Neuronal stem cell (in vitro differentiated cells): ENCODE measurements at regions not wholly inside any gene's neighbourhood (a gene's known extent, or its start where the extent isn't known, plus 50 kb on each side); places are given as distances from the start of the nearest gene placed in this dataset.

Experiments used
- DNase-seq: peaks from one replicate; pipeline ENCODE4 v3.0.0-alpha.2; 2013; ENCODE audit warnings: low spot score
- H2AFZ ChIP-seq: one replicate; pipeline ENCODE4 v1.6.1; 2013; ENCODE audit warnings: mild to moderate bottlenecking, low read length, inconsistent platforms
- H2AK5ac ChIP-seq: 2 replicates; pipeline ENCODE4 v1.6.1; 2013; ENCODE audit warnings: low read depth, mild to moderate bottlenecking, inconsistent platforms, low read length, moderate library complexity, mixed read lengths
- H2BK120ac ChIP-seq: 2 replicates; pipeline ENCODE4 v1.6.1; 2013; ENCODE audit warnings: low read depth, mild to moderate bottlenecking, inconsistent platforms, low read length, moderate library complexity, mixed read lengths
- H2BK12ac ChIP-seq: one replicate; pipeline ENCODE4 v1.6.1; 2013; ENCODE audit warnings: low read length, inconsistent platforms
- H2BK15ac ChIP-seq: 2 replicates; pipeline ENCODE4 v1.6.1; 2013; ENCODE audit warnings: mild to moderate bottlenecking, low read length, inconsistent platforms, mixed read lengths
- H2BK5ac ChIP-seq: one replicate; pipeline ENCODE4 v1.6.1; 2013; ENCODE audit warnings: inconsistent platforms, mild to moderate bottlenecking, low read length, moderate library complexity
- H3K14ac ChIP-seq: one replicate; pipeline ENCODE4 v1.6.1; 2013; ENCODE audit warnings: low read length, inconsistent platforms
- H3K18ac ChIP-seq: 2 replicates; pipeline ENCODE4 v1.6.1; 2013; ENCODE audit warnings: low read length, inconsistent platforms
- H3K23ac ChIP-seq: 2 replicates; pipeline ENCODE4 v1.6.1; 2013; ENCODE audit warnings: low read depth, mild to moderate bottlenecking, mixed read lengths, low read length, inconsistent platforms; ENCODE audit not compliant: poor library complexity
- H3K27ac ChIP-seq: replicated peaks from 3 replicates; pipeline ENCODE4 v1.5.1; 2013; ENCODE audit warnings: low read length, inconsistent platforms
- H3K27me3 ChIP-seq, 3 experiments: 2 replicates each; pipeline ENCODE4 v1.6.1; 2013; ENCODE audit warnings: low read length in 3 of 3, mild to moderate bottlenecking in 2 of 3, inconsistent platforms in 1 of 3, low read depth in 1 of 3, mixed read lengths in 1 of 3, moderate library complexity in 1 of 3; ENCODE audit not compliant: control insufficient read depth in 3 of 3, insufficient read depth in 3 of 3
- H3K36me3 ChIP-seq, 2 donors: replicated peaks in 1 of 2; 2 replicates each; pipeline ENCODE4 v1.6.1; 2013; ENCODE audit warnings: low read length in 2 of 2; ENCODE audit not compliant: control insufficient read depth in 2 of 2, insufficient read depth in 2 of 2
- H3K4ac ChIP-seq: 2 replicates; pipeline ENCODE4 v1.6.1; 2013; ENCODE audit warnings: inconsistent platforms, mild to moderate bottlenecking, low read length, moderate library complexity
- H3K4me1 ChIP-seq, 2 donors: 1 replicate in 1 of 2; 2 replicates in 1 of 2; pipeline ENCODE4 v1.6.1; 2013; ENCODE audit warnings: low read length in 2 of 2, low read depth in 1 of 2; ENCODE audit not compliant: control insufficient read depth in 2 of 2, insufficient read depth in 1 of 2
- H3K4me2 ChIP-seq: one replicate; pipeline ENCODE4 v1.6.1; 2013; ENCODE audit warnings: mild to moderate bottlenecking, low read length, inconsistent platforms; ENCODE audit not compliant: insufficient read depth, poor library complexity, severe bottlenecking
- H3K4me3 ChIP-seq, 2 donors: 2 replicates each; pipeline ENCODE4 v1.5.1; 2013; ENCODE audit warnings: low read length in 2 of 2, mild to moderate bottlenecking in 2 of 2, inconsistent platforms in 1 of 2, moderate library complexity in 1 of 2
- H3K79me1 ChIP-seq: one replicate; pipeline ENCODE4 v1.6.1; 2013; ENCODE audit warnings: low read depth, mild to moderate bottlenecking, inconsistent platforms, low read length, moderate library complexity
- H3K9ac ChIP-seq: one replicate; pipeline ENCODE4 v1.6.1; 2013; ENCODE audit warnings: mild to moderate bottlenecking, low read depth, low read length, inconsistent platforms; ENCODE audit not compliant: poor library complexity
- H3K9me3 ChIP-seq, 2 donors: replicated peaks in 1 of 2; 2 replicates each; pipeline versions ENCODE3 to v1.6.1; 2013; ENCODE audit warnings: low read length in 2 of 2, mild to moderate bottlenecking in 2 of 2, inconsistent platforms in 1 of 2, low read depth in 1 of 2, mixed read lengths in 1 of 2, moderate library complexity in 1 of 2; ENCODE audit not compliant: control insufficient read depth in 2 of 2, insufficient read depth in 1 of 2
- H4K8ac ChIP-seq: one replicate; pipeline ENCODE4 v1.6.1; 2013; ENCODE audit warnings: low read depth, mild to moderate bottlenecking, inconsistent platforms, low read length, moderate library complexity
- H4K91ac ChIP-seq: one replicate; pipeline ENCODE4 v1.6.1; 2013; ENCODE audit warnings: low read length, low read depth, mild to moderate bottlenecking, inconsistent platforms; ENCODE audit not compliant: poor library complexity
- WGBS, 2 donors: extraction: QIAGEN DNeasy Blood & Tissue Kit; methylation state at CpG; one replicate each; pipeline ENCODE4 v1.1.7; 2013; ENCODE audit warnings: missing lambda C conversion rate in 2 of 2, mixed read lengths in 1 of 2; ENCODE audit not compliant: insufficient read length in 2 of 2, insufficient replicate concordance in 1 of 2; ENCODE audit errors: extremely low coverage in 2 of 2; 5-methylcytosine and 5-hydroxymethylcytosine counted together

DNA sequence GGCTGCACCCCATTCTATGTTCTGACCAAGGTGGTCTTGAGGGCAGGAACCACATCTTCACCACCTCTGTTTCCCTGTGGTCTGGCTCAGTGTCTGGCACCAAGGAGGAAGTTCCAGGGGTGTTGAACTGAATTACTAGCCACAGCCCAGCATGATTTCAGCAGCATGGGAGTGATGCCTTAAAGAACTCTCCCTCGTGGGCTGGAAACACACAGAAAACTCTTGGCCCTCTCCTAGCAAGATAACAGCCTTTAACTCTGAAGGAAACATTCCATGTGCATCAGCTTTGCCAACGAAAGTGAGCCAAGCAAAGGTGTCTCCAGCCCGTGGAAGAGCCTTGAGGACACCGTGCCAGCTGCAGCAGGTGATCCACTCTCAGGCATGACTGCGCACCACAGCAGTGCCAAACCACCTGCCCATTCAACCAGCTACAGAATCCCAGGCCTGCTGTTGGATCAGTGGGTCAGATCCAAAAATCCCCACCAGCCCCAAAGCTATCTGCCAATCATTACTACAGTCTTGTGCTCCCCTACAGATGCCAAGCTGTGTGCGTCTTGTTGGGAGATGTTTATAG is 124.8 kb downstream of the TTC32 start:
- Histone ChIP-seq H2AK5ac (no peak overlapping the region), H3K4me1 (peaks cover 0 to 5% of the 10 kb centered on the region in 2 donors), H4K91ac (no peak overlapping the region), H3K36me3 (no peaks in the 10 kb centered on the region), H3K27me3 (no peaks in the 10 kb centered on the region), H3K4me3 (no peak overlapping the region), H2BK120ac (no peak overlapping the region), H2BK5ac (no peak overlapping the region), H3K9me3 (no peaks in the 10 kb centered on the region), H2AFZ (no peak overlapping the region), H3K9ac (no peak overlapping the region), H2BK15ac (no peak overlapping the region), H3K14ac (no peak overlapping the region), H3K79me1 (no peaks in the 10 kb centered on the region), H3K4ac (no peak overlapping the region), H3K4me2 (no peak overlapping the region), H3K23ac (no peak overlapping the region), H3K18ac (no peak overlapping the region), H2BK12ac (no peak overlapping the region), H3K27ac (no peak overlapping the region), H4K8ac (no peak overlapping the region)
- no CpG with 5 or more reads among the region's 6 CpGs for WGBS, 2 donors
- DNase-seq, result no peak

DNA sequence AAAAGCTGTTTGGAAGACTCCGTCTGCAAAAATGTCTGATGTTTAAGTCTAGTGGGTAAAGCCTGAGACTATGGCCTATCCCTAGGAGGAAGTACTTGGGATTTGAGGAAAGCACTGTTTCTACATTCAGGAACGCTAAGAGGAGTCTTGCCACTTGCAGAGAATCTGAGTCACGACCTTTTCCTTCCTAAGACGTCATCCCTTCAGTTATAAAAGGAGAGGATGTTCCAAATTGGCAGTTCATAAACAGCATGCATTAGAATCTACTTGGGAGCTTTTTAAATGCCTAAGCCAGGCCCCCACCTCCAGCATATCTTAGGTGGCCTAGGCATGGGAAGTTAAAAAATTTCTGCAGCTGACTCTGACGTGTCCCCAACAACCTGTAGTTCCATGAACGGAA is 125.9 kb downstream of the TTC32 start:
- Histone ChIP-seq H2AK5ac (no peak overlapping the region), H3K23ac (no peak overlapping the region), H2BK12ac (no peak overlapping the region), H3K4me1 (peaks cover 0 to 5% of the 10 kb centered on the region in 2 donors), H2AFZ (no peak overlapping the region), H3K9ac (no peak overlapping the region), H4K8ac (no peak overlapping the region), H3K36me3 (no peaks in the 10 kb centered on the region), H3K14ac (no peak overlapping the region), H2BK120ac (no peak overlapping the region), H3K27ac (no peak overlapping the region), H3K27me3 (no peaks in the 10 kb centered on the region), H3K4me2 (no peak overlapping the region), H3K4ac (no peak overlapping the region), H3K79me1 (no peaks in the 10 kb centered on the region), H3K4me3 (no peak overlapping the region), H3K9me3 (no peaks in the 10 kb centered on the region), H3K18ac (no peak overlapping the region), H4K91ac (no peak overlapping the region), H2BK5ac (no peak overlapping the region), H2BK15ac (no peak overlapping the region)
- WGBS, 2 donors, result no CpG with 5 or more reads among the region's 6 CpGs
- no peak for DNase-seq

DNA sequence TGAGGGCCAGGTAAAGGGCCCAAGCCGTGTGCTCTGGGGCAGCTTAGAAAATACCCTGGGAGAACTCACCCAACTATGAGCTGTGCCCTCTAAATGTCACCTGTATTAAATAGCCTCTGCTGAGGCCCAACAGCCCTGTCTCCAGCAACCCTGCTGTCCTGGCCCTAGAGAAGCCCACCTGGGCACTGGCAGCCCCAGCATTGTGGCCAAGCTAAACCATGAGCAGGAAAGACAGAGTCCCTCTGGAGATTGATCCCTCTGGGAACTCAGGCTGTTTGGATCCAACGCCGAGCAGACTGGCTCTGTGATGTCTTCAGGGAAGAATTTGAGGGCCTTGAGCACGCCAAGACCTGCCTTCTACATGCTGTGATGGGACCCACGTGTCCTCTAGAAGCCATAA is 126.5 kb downstream of the TTC32 start:
- Histone ChIP-seq H2AFZ (no peak overlapping the region), H3K4me3 (no peak overlapping the region), H4K8ac (no peak overlapping the region), H3K79me1 (no peaks in the 10 kb centered on the region), H2AK5ac (no peak overlapping the region), H3K4me1 (peaks cover 0 to 5% of the 10 kb centered on the region in 2 donors), H3K36me3 (no peaks in the 10 kb centered on the region), H3K9me3 (no peaks in the 10 kb centered on the region), H3K4me2 (no peak overlapping the region), H3K23ac (peak overlapping the region; percentile 1), H2BK5ac (no peak overlapping the region), H3K27me3 (no peaks in the 10 kb centered on the region), H3K14ac (no peak overlapping the region), H3K18ac (peak overlapping the region; percentile 36), H3K4ac (no peak overlapping the region), H2BK15ac (no peak overlapping the region), H2BK12ac (no peak overlapping the region), H3K9ac (no peak overlapping the region), H2BK120ac (no peak overlapping the region), H3K27ac (no peak overlapping the region), H4K91ac (no peak overlapping the region)
- WGBS, 2 donors, result no CpG with 5 or more reads among the region's 5 CpGs
- no peak for DNase-seq

DNA sequence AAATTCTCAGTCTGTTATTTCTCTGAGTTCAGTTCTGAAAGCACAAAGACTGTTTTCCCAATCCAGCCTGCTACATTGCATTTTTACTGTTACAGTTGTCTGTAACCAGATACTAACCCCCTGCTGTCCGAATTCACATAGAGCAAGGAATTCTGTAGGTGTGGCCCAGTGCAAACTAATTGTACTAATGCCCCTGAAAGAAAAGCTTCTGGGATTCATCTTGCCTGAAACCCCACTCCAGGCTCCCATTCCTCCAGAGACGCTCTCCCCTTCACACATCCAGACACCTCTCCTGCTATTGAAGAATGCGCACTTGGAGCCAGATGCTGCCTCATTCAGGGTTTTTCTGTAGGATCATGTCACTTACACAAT is 127.0 kb downstream of the TTC32 start:
- H3K23ac ChIP-seq, result no peak overlapping the region
- H3K14ac ChIP-seq, result no peak overlapping the region
- no peak overlapping the region for H3K4ac ChIP-seq
- H3K9me3 ChIP-seq, result no peaks in the 10 kb centered on the region
- no peak overlapping the region for H4K91ac ChIP-seq
- no peak overlapping the region for H3K18ac ChIP-seq
- H3K9ac ChIP-seq, result no peak overlapping the region
- H3K27ac ChIP-seq, result no peak overlapping the region
- H2AFZ ChIP-seq, result no peak overlapping the region
- H2AK5ac ChIP-seq, result no peak overlapping the region
- no peaks in the 10 kb centered on the region for H3K36me3 ChIP-seq
- DNase-seq, result peak; percentile 0
- H3K79me1 ChIP-seq, result no peaks in the 10 kb centered on the region
- no peak overlapping the region for H2BK5ac ChIP-seq
- WGBS, 2 donors, result no CpG with 5 or more reads among the region's 3 CpGs
- H3K4me1 ChIP-seq, result peaks cover 0 to 5% of the 10 kb centered on the region in 2 donors
- no peak overlapping the region for H2BK120ac ChIP-seq
- H3K4me2 ChIP-seq, result no peak overlapping the region
- no peak overlapping the region for H2BK12ac ChIP-seq
- no peaks in the 10 kb centered on the region for H3K27me3 ChIP-seq
- no peak overlapping the region for H4K8ac ChIP-seq
- no peak overlapping the region for H3K4me3 ChIP-seq
- no peak overlapping the region for H2BK15ac ChIP-seq
